Subcutaneous abdominal adipose tissue (tissue), 5 donors: ENCODE measurements at regions not wholly inside any gene's neighbourhood (a gene's known extent, or its start where the extent isn't known, plus 50 kb on each side); places are given as distances from the start of the nearest gene placed in this dataset.

Experiments used
- H3K27ac ChIP-seq: one replicate; pipeline ENCODE4 v1.7.0; 2013; ENCODE audit warnings: low read depth, mild to moderate bottlenecking, inconsistent platforms, low read length, moderate library complexity
- H3K27me3 ChIP-seq, 5 donors: one replicate each; pipeline ENCODE4 v1.7.0; 2013; ENCODE audit warnings: low read length in 5 of 5, inconsistent platforms in 1 of 5; ENCODE audit not compliant: control insufficient read depth in 5 of 5, insufficient read depth in 4 of 5
- H3K36me3 ChIP-seq, 5 donors: one replicate each; pipeline ENCODE4 v1.7.0; 2013; ENCODE audit warnings: low read length in 5 of 5; ENCODE audit not compliant: control insufficient read depth in 5 of 5, insufficient read depth in 5 of 5
- H3K4me1 ChIP-seq, 5 donors: one replicate each; pipeline ENCODE4 v1.7.0; 2013; ENCODE audit warnings: low read length in 5 of 5, mild to moderate bottlenecking in 3 of 5, moderate library complexity in 1 of 5; ENCODE audit not compliant: control insufficient read depth in 5 of 5, insufficient read depth in 5 of 5
- H3K4me3 ChIP-seq, 5 donors: one replicate each; pipeline ENCODE4 v1.7.0; 2013; ENCODE audit warnings: low read length in 5 of 5, low read depth in 1 of 5
- H3K9ac ChIP-seq, 5 donors: one replicate each; pipeline ENCODE4 v1.7.0; 2013; ENCODE audit warnings: low read length in 5 of 5, mild to moderate bottlenecking in 4 of 5, moderate library complexity in 3 of 5
- H3K9me3 ChIP-seq, 5 donors: one replicate each; pipeline ENCODE4 v1.7.0; 2013; ENCODE audit warnings: low read length in 5 of 5; ENCODE audit not compliant: control insufficient read depth in 5 of 5
- donor health status: healthy.
- donor health status: healthy.
- donor health status: healthy.
- donor health status: healthy.
- donor health status: healthy.

DNA sequence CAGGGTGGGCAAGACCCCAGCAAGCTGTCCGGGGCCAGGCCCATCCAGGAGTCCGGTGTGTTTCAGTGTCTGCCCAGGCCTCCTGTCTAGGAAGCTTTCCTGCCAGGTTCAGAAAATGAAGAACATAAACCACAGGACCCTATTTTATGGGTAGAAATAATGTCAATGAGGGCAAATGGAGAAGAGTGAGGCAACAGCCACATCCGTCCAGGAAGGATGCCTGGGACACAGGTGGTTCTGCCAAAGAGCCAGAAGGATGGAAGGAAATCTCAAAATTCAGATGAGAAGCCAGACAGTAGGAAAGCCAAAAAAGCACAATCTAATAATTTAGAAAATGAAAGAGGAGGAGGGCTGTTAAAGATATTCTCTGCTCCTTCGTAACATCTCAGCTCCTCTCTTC lies 262.3 kb downstream of the AUH start:
- Histone ChIP-seq H3K4me1 (peaks cover 5 to 28% (median 27%) of the 10 kb centered on the region in 5 donors), H3K4me3 (peak overlapping the region in 1 of 5 donors; percentile 16), H3K27me3 (no peaks in the 10 kb centered on the region), H3K9me3 (peaks cover 0 to 1% (median 0%) of the 10 kb centered on the region in 5 donors), H3K9ac (peak overlapping the region in 1 of 5 donors; percentile 36), H3K27ac (peak overlapping the region; percentile 90), H3K36me3 (no peaks in the 10 kb centered on the region)

- no peaks in the 10 kb centered on the region for H3K36me3 ChIP-seq
- H3K4me1 ChIP-seq: peaks cover 5 to 35% (median 28%) of the 10 kb centered on the region in 5 donors
- H3K9ac ChIP-seq: peak overlapping the region in 3 of 5 donors; percentile 34 to 38 (median 35)
- peak overlapping the region; percentile 90 for H3K27ac ChIP-seq
- H3K27me3 ChIP-seq: no peaks in the 10 kb centered on the region
- no peak overlapping the region for H3K4me3 ChIP-seq
- no peaks in the 10 kb centered on the region for H3K9me3 ChIP-seq
Observed at GRCh38 chr9:91100878-91101450, 260.8 kb downstream of the AUH start.

- no peak overlapping the region for H3K4me3 ChIP-seq
- H3K4me1 ChIP-seq: peaks cover 5 to 40% (median 34%) of the 10 kb centered on the region in 5 donors
- H3K9me3 ChIP-seq: no peaks in the 10 kb centered on the region
- no peaks in the 10 kb centered on the region for H3K36me3 ChIP-seq
- no peak overlapping the region for H3K9ac ChIP-seq
- peak overlapping the region; percentile 90 for H3K27ac ChIP-seq
- no peaks in the 10 kb centered on the region for H3K27me3 ChIP-seq
Observed at GRCh38 chr9:91101611-91102168, 260.0 kb downstream of the AUH start.

DNA sequence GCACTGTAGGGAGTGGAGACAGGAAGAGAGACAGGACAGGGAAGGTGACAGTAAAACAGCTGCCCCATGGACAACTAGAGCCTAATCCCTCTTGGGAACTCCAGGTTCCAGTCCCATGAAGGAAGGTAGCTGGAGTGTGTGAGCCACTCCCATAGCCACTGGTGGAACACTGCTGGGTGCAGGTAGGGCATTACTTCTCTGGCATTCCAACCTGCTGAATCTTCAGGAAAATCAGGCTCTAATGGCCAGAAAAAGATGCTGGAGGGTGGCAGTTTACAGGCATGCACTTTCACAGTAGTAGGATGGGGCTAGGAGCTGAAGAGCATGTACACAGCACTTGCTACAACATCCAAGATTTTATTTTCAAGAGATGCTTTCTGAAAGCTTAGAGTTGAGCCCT lies 259.4 kb downstream of the AUH start:
- peaks cover 5 to 43% (median 38%) of the 10 kb centered on the region in 5 donors for H3K4me1 ChIP-seq
- H3K27ac ChIP-seq: no peak overlapping the region
- H3K4me3 ChIP-seq: no peak overlapping the region

DNA sequence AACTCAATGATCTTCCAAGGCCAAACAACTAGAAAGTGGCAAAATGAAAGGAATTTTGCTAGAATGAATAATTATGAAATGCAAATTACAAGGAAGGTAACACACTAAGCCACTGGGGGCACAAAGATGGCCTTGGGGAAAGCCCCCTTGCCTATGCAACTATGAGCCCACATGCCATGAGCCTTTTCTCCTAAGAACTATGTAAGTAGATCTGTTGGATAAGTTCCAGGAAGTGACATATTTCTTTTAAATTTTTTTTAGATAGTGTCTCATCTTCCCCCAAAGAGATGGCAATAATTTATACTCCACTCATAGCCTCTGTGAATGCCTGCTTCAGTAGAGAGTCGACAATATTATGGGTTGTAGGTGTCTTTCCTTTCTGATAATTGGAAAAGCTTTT lies 257.8 kb downstream of the AUH start:
- Histone ChIP-seq H3K4me3 (no peak overlapping the region), H3K27ac (no peak overlapping the region), H3K27me3 (no peaks in the 10 kb centered on the region), H3K4me1 (peaks cover 5 to 42% (median 38%) of the 10 kb centered on the region in 5 donors), H3K36me3 (no peaks in the 10 kb centered on the region), H3K9ac (no peak overlapping the region), H3K9me3 (no peaks in the 10 kb centered on the region)

More for the DNA sequence above, 259.4 kb downstream of the AUH start:
- H3K27me3 ChIP-seq: no peaks in the 10 kb centered on the region
- H3K9ac ChIP-seq: no peak overlapping the region
- no peaks in the 10 kb centered on the region for H3K9me3 ChIP-seq
- no peaks in the 10 kb centered on the region for H3K36me3 ChIP-seq

DNA sequence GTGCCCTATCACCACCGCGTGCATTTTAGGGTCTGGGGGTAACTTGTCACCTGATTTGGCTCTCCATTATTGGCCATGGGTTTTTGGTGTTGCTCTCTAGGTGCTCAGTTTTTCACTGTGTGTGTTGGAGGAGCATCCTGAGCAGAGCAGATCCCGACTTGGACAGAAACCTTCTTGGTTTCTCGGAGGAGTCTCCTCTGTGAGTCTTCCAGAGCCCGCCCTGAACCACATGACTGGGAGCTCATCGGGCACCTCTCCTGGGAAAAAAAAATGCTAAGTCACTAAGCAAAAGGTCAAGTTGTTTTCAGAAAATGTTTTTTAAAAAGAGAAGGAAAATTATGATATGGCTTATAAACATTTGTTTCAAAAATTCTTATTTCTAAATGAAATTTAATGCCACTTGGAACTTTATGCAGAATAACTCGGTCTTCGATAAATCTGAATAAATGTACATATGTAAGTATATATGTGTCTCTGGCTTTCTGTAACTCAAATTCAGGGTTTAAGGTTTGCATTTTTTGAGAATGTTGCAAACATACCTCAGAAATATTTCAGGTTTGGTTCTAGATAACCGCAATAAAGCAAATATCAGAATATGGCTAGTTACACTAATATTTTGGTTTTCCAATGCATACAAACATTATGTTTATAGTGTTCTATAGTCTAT lies 255.2 kb downstream of the AUH start:
- H3K9ac ChIP-seq: no peak overlapping the region
- H3K9me3 ChIP-seq: peaks cover 0 to 9% (median 0%) of the 10 kb centered on the region in 5 donors
- H3K27ac ChIP-seq: peak overlapping the region; percentile 58
- H3K4me1 ChIP-seq: peaks cover 0 to 21% (median 15%) of the 10 kb centered on the region in 5 donors
- H3K27me3 ChIP-seq: no peaks in the 10 kb centered on the region
- H3K4me3 ChIP-seq: no peak overlapping the region
- H3K36me3 ChIP-seq: no peaks in the 10 kb centered on the region

DNA sequence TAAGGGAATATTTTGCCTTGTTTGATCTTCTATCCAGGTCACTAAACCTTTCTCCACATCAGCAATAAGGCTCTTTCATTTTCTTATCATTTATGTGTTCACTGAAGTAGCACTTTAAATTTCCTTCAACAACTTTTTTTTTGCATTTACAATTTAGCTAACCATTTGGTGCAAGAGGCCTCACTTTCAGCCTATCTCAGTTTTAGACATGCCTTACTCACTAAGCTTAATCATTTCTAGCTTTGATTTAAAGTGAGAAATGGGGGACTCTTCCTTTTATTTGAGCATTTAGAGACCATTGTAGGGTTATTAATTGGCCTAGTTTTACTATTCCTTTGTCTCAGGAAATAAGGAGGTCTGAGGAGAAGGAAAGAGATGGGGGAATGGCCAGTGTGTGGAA lies 250.5 kb downstream of the AUH start:
- H3K27me3 ChIP-seq: no peaks in the 10 kb centered on the region
- no peak overlapping the region for H3K4me3 ChIP-seq
- no peak overlapping the region for H3K27ac ChIP-seq
- peaks cover 0 to 9% (median 0%) of the 10 kb centered on the region in 5 donors for H3K9me3 ChIP-seq
- H3K4me1 ChIP-seq: peaks cover 3 to 18% (median 14%) of the 10 kb centered on the region in 5 donors
- H3K9ac ChIP-seq: no peak overlapping the region
- H3K36me3 ChIP-seq: no peaks in the 10 kb centered on the region

DNA sequence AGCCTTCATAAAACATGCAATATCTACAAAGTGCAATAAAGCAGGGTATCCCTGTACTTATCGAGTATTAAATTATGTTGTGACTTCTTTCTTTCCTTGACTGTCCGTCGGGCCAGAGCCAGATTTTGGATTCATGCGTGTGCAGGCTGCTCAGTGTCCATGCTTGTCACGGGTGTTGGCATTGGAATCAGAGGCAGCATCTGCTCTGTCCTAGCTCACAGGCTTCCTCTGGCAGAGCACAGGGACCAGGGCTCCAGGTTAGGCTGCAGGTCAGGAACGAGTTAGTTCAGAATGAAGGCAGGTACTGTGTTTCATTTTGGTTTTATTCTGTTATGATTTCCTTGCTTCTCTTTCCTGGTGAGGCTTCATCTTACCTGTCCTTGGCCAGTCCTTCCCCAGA lies 249.8 kb downstream of the AUH start:
- no peaks in the 10 kb centered on the region for H3K27me3 ChIP-seq
- H3K4me3 ChIP-seq: no peak overlapping the region
- H3K9me3 ChIP-seq: peaks cover 0 to 9% (median 0%) of the 10 kb centered on the region in 5 donors
- H3K36me3 ChIP-seq: no peaks in the 10 kb centered on the region
- H3K27ac ChIP-seq: no peak overlapping the region
- no peak overlapping the region for H3K9ac ChIP-seq
- peaks cover 3 to 16% (median 12%) of the 10 kb centered on the region in 5 donors for H3K4me1 ChIP-seq

DNA sequence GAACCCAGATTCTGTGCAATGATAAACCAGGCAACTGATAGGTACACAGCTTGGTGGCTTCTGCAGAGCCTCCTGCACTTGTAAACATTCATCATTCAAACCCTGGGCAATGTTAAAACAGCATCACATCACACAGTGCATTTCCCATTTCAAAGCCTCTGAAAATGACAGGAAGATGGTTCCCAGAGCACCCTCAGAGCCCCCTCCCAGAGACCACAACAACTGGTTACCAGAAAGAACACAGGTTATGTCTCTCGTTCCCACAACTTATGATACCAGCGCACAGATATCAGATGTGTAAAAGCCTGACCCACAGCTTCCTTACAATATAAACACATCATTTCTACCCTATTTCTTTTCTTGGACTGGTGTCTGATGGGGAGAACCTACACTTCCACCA lies 248.7 kb downstream of the AUH start:
- H3K27me3 ChIP-seq: no peaks in the 10 kb centered on the region
- no peak overlapping the region for H3K9ac ChIP-seq
- no peak overlapping the region for H3K4me3 ChIP-seq
- H3K4me1 ChIP-seq: peaks cover 5 to 26% (median 20%) of the 10 kb centered on the region in 5 donors
- peaks cover 0 to 9% (median 0%) of the 10 kb centered on the region in 5 donors for H3K9me3 ChIP-seq
- H3K27ac ChIP-seq: no peak overlapping the region
- no peaks in the 10 kb centered on the region for H3K36me3 ChIP-seq

DNA sequence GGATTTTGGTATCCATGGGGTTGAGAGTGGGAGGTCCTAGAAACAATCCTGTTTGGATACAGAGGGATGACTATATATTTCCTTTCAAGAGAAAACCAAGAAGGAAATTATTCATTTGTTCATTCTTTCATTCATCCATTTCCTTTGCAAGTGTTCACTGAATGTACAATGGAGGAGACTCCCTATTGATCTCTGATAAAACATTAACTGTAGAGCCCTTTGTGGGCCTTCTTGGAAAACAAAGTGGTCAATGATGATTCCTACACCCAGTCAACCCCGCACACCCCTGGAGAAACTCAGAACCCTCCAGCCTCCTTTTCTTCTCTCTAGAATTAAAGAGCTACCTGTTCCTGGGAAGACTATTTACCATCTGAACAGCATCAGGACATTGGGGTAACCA lies 247.3 kb downstream of the AUH start:
- no peaks in the 10 kb centered on the region for H3K36me3 ChIP-seq
- H3K27ac ChIP-seq: no peak overlapping the region
- peaks cover 0 to 9% (median 0%) of the 10 kb centered on the region in 5 donors for H3K9me3 ChIP-seq
- H3K4me3 ChIP-seq: no peak overlapping the region
- H3K27me3 ChIP-seq: no peaks in the 10 kb centered on the region
- no peak overlapping the region for H3K9ac ChIP-seq
- peaks cover 5 to 39% (median 32%) of the 10 kb centered on the region in 5 donors for H3K4me1 ChIP-seq
